NCI-H2171 (cell line): ENCODE measurements at regions not wholly inside any gene's neighbourhood (a gene's known extent, or its start where the extent isn't known, plus 50 kb on each side); places are given as distances from the start of the nearest gene placed in this dataset.
"Not testable (repeated sequence)": the region's sequence is repeated elsewhere in the genome, so short reads cannot be mapped to it uniquely, and the experiment has no call there.

ENCODE experiments used
- DNase-seq: peaks from one replicate; lab custom pipeline; 2025; lab: John Stamatoyannopoulos, UW

DNA sequence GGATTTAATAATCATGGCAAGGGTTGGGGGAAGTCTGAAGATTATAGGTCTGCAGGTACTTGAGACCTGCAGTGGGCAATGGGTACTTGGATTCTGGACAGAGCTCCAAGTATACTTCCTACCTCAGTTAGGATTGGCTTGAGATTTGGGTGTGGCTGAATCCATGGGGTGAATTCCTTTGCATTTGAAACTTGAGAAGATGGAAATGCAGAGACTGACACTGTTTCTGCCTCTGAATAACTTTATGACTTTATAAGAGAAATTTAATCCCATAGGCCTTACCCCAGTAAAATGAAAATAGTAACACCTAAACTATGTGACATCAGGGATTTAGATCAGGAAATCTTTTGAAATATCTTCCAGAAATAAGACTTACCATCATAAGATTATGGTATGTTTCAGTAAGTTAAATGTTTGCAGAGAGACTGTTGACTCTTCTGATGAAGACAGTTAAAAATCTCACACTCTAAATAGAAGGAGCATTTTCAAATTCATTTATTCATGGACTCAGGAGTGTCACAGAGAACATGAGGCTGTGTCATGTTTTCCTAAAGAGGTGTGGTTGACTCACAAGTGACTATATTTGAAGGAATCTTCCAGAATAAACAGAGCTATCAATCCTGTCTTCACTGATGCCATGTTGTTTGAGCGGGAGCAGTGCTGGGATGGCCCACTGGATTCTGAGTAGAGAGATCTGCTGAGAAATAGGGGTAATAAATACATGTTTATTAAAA lies 513.5 kb upstream of the NR3C2 start:
- DNase-seq: no peak

DNA sequence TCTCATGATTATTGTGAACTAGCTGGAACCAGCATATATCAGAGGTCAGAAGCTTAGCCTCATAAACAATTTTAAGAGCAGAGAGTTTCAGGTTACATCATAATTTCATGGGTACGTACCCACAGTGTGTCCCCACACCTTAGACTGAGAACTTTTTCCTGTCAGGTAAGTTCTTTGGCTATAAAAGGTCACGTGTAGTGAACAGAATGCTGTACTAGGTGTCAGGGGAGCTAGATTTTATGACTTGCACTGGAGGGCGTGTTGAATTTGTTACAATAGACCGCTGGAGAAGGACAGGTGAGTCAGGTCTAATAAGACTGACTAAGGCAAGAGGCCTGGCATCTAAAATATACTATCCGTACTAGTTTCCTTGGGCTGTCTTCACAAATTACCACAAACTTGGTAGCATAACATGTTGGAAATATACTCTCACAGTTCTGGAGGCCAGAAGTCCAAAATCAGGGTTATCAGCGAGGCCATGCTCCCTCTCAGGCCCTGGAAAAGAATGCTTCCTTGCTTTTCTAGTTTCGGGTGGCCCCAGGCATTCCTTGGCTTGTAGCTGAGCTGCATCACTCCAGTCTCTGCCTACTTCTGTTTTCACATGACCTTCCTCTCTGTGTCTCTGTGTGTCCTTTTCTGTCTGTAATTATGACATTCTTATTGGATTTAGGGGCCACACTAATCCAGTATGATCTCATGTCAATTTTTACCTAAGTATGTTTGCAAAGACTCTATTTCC lies 512.0 kb upstream of the NR3C2 start:
- DNase-seq: no peak

DNA sequence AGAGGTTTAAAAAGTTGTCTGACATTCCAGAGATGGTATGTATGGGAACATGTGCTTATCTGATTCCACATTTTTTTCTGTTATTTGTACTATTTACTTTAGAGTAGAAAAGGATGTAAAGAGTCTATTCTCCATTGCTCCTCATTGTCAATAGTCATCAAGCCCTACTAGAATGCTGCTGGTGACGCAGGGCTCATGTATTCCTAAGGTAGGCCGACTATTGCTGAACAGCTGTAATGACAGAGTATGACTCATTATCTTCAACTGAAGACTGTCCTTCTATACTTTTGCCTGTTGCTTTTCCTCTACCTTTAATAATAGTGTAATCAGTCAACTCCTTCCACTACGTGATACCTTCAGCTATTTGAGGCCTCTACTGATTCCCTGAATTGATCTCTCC lies 509.1 kb upstream of the NR3C2 start:
- DNase-seq: no peak

DNA sequence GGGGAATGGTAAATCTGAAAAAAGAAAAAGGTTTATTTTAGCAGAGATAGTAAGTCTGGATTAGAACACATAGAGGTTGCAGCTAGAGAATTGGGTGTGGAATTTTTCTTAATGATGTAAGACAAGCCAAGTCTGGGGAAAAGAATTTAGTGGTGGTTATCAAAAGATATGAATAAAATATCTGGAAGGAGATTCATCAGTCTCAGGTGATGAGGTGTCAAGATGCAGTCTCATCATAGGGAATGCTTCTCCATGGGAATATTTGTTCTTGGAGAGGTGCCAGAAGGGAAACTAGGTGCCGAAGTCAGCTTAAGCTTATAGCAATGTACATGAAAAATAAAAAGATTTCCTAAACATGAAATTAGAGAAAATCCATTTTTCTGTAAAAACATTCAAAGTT lies 504.1 kb upstream of the NR3C2 start:
- no peak for DNase-seq

DNA sequence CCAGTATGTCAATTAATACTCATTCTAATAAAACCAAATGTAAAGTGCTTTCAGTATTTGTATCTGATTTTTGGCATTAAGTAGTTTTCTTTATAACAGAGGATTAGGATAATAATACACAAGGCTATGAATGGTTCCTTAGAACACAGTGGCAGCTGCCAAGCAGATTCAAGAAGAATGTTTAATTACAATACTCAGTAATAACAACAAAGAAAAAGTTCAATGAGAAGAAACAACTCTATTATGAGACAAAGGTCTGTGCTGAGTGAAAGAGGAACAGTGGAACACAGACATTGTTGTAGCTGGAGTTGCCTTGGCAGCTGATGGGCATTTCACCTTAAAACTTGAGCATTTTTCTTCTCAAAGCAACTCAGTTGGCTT lies 502.6 kb upstream of the NR3C2 start:
- no peak for DNase-seq

DNA sequence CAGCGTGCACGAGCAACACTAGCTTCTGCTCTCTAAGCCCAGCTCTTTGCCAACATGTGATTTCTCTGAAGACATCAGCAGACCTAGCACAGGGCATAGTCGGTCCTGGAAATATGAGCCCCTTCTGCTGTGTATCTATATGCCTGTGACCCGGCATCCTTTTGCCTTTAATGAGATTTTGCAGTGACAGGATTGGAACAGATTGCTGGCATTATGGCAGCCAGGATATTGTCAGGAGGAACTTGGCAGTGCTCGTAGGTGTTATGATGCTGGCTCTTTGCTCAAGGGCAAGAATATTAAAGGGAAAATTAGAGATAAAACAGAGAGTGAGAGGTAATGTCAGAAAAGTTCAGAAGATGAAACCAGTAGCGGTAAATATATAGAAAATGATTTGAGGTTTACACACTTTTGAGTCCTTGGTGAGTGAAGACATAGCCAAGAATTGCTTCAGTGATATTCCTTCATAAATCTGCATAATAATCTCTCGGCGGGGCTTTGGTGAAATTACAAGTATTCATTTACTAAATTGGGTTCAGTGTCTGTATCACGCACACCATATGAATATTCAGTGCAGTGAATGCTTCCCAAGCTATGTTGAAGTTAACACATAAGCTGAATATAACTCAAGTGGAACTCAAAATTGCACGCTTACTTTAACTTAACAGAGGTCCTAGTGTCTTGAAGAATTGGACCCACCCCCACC lies 502.1 kb upstream of the NR3C2 start:
- no peak for DNase-seq

DNA sequence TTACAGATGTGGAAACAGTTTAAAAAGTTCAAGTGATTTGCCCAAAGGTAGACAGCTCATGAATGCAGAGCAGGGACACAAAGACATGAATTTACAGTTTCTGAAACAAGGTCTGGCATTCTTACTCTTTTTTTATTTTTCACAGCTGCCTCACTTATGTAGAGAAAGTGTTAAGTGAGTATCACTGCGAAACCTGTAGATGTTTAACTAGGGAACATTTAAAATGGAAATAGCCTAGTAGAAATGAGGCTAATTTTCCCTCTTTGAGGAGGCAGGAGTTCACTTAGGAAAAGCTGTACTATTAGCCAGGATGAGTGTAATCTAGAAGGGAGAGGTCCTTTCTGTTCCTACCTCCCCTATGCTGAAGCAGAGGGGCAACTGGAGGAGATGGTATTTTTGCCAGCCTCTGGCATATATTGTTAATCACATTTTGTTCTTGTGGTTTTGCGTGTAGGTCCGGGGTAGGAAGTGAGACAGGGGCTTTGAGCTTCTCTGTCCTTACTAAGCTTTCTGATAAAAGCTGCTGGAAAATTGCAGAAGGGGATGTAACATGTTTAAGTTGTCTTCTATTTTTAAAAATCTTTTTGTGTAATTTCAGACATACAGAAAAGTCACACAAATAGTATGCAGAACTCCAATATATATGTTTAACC lies 492.8 kb upstream of the NR3C2 start:
- DNase-seq: no peak

DNA sequence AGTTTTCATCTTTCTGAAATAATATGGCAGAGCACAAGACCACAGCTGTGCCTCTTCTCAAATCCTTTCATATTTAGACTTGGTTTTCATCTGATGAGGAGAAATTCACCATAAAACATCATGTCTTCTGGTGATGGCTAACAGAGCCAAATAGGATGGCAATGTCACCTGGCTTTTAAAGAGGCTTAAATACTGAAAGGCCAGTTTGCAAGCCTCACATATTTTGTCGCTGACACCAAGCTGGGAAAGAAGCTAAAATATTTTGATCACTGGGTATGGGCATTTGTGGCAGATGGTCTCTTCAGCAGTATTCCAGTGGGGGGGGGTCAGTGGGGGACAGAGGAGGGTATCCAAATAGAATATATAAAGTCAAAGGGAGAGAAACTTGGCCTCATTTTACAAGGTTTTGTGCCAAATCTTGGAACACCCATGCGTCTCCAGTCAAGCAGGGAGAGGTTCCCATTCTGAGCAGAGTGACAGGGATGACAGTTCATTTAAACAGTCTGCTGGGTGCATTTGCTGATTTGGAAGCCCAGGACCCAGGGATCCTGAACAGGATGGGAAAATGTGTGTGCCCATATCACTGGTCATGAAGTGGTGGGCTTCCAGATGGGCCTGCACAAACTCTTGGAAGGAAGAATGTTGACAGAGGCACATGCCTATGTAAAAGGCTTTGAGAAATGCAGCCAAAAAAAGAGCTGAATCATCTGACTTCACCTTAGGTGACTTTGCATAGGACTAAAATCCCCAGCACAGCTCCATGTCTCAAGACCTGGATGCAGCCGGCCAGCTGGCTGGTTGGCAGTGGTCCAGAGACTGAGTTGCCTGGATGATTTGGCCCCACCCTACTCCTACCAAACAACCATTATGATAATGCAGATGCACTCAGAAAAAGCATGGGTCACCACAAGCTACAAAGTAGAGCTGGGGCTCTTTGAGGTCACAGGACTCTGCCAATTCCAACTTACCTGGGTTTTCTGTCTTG lies 484.4 kb upstream of the NR3C2 start:
- peak; percentile 1 for DNase-seq

DNA sequence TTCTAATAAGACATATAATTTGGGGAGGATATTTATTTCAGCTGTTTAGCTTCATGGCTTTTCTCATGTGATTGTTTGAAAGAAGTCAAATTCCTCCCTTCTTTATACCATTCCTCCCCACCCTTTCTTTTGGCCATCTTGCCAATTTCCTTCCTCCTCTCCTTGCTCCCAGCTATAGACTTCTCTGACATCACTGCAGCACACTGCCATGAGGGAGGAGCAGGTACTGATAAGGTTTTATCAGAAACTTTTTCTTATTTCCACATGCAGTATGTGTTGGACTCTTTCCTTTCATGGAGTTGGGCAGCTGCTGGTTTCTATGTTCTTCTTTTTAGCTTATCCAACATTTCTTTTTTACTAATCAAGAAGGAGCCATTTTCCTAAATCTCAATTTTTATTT lies 481.7 kb upstream of the NR3C2 start:
- no peak for DNase-seq

DNA sequence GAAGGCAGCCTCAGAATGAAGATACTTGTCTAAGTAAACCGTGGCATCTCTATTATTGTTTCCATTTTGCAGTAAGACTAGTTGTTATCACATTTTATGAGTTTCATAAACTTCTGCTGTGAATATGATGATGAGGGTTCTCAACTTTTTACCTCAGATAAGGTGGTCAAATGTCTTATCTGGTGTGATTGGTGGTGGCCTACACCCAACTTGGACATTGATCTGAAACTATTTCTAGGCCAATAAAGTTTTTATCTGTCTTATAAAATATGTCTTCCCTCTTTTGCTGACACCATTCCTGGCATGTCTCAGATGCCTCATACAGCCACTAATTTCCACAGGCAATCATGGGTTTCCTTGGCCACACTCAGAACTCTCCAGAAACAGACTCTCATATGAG lies 480.3 kb upstream of the NR3C2 start:
- DNase-seq: no peak

DNA sequence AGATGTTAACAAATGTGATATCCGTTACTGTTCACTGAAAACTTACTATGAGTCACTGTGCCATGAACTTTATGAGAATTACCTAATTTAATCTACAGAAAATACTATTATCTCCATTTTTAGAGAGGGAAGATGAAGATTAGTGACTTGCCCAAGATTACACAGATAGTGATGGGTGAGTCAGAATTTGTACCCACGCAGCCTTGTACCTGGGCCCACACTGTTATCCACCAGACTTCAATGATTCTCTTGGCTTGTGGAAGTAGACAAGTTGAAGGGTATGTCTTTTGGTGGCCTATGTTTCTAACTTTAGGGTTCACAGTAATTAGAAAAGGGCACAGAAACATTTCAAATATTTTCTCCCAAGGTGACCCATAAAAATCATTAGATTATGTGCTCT lies 472.5 kb upstream of the NR3C2 start:
- DNase-seq: no peak

DNA sequence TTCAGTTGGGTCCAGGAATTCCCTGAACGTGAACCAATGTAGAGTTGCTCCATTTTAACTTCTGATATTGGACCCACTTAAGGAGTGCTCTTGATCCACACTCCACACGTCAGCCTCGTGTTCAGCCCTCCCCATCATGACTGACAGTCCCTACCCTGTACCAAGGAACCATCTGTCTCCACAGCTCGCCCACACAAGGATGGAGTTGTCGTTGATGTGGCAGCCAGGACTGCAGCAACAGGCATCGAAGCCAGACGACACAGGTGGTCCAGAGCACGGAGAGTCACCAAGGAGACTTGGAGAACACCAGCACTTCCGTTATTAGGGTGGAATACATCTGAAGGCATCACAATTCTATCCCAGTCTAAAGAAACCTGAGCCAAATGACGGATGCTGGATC lies 472.1 kb upstream of the NR3C2 start:
- DNase-seq: no peak

DNA sequence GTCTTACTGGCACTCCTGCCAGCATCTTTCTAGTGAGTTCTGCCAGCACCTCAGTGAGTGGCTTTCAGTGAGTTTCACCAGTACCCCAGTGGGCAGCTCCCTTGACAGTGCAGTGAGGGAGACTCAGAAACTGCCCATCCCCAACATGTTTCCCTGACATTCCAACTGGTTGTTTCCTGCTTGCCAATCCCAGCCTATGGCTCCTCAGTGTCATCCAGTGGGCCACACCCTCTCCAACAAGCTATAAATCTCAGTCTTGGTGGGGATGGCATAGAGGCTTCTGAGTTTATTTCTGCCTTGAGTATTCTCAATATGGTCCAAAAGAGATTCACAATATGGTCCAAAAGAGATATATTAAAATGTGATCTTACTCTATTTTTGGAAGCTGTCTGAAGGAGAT lies 461.2 kb upstream of the NR3C2 start:
- no peak for DNase-seq

DNA sequence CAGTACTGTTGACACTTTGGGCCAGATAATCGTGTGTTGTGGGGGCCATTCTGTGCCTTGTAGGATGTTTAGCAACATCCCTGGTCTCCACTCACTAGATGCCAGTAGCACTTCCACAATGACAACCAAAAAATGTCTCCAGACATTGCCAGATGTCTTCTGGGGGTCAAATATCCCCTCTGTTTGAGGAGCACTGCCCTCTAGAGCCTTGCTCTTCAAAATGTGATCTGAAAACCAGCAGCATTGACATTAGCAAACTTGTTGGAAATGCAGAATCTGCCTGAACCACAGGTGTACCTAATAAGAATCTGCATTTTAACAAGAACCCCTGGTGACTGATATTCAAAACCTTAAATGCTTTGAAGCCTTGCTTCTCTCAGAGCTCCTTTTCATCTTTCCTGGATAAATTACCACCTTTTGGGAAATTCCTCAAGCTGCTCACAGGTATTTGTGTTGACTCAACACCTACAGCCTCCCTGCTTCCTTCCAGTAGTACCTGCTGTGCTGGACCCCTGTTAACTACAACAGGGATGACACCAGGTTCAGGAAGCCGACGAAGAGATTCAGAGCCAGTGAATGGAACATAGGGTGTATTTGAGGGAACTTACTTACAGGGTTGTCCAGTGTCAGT lies 459.0 kb upstream of the NR3C2 start:
- no peak for DNase-seq

DNA sequence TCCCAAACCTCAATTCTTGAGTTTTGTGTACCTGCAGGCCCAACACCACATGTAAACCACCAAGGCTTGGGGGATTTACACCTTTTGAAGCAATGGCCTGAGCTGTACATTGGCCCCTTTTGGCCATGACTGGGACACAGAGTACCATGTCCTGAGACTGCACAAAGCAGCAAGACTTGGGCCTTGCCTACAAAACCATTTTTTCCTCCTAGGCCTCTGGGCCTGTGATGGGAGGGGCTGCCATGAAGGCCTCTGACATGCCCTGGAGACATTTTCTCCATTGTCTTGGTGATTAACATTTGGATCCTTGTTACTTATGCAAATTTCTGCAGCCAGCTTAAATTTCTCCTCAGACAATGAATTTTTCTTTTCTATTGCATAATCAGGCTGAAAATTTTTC lies 455.9 kb upstream of the NR3C2 start:
- not testable (repeated sequence) for DNase-seq

DNA sequence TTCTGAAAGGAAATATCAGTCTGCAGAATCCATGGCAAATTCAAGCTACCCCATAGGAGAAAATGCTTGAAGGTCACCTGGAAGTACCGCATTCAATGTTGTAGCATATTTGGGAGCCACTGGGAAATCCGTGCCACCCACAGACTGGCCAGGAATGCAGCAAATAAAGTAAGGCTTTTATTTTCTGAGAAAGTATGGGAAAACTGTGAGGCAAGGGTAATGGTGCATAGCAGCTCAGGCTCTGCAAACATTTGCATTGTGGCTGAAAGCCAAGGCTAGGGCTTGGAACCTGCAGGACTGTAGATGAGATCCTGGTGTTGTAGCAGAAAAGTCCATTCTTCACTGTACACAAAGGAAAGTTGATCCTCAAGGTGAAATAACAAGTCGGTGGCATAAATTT lies 450.9 kb upstream of the NR3C2 start:
- DNase-seq: no peak

DNA sequence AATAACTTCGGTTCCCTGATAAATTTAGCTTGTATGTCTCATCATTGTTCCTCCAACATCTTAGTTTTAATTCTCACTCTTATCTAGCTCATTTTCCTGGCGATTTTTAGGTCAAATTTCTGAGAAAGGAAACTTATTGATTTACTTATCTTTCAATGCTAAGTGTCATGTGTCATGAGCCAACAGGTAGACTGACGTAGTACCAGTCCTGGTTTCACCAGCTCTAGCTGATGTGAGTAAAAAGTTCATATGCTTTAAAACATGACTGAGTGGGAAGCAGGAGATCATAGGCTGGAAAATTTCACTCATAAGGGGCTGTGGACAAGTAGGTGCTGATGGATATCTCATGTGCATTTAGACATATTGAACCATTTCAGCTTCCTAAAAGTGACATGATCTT lies 441.7 kb upstream of the NR3C2 start:
- no peak for DNase-seq

DNA sequence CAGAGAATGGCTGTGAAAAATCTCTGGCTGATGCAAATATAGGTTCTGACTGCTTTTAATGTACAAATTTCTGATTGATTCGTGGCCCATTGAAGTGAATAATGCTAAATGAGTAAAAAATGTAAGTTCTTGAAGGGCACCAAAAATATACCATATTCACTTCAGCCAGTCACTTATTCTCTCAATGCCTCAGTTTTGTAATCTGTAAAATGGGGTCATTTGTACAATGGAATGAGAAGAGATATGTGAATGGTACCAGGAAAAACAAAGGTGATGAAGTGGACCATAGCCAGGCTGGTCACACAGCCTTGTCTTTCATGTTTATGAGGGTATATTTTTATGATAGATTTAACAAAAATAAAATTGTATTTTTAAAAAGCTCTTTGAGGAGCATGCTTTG lies 441.2 kb upstream of the NR3C2 start:
- no peak for DNase-seq

DNA sequence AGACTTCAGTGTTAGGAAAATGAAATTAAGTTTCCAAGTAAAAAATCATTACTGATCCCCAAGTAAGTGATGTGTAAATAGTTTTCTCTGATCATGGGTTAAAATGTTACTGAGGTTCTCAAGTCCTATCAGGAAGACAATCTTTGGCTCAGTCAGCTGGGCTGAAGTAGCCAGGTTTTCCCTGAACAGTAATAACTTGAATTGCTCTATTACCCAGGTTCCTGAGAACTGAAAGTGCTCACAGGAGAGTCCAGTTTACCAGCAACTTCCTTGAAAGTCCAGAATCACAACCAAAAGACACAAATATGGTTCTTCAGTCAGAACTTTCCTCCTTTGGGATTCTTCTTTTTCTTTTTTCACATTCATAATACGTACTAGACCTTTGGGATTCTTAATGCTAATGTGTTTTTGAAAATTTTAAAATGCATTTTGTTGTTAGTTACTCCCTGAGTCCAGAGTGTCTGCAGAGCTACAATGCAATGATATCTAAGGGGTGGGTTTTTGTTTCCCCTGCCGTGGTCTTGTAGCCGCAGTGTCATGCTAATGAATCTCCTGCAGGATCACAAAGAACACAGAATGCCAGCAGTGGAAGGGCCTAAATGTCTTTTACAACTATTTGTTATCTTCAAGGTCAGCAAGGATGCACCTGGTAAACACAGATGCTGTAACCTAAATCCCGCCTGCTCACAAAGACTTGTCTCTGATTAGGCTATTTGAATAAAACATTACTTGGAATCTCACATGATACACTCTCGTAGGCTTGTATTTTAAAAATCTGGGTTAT lies 439.8 kb upstream of the NR3C2 start:
- DNase-seq: no peak

DNA sequence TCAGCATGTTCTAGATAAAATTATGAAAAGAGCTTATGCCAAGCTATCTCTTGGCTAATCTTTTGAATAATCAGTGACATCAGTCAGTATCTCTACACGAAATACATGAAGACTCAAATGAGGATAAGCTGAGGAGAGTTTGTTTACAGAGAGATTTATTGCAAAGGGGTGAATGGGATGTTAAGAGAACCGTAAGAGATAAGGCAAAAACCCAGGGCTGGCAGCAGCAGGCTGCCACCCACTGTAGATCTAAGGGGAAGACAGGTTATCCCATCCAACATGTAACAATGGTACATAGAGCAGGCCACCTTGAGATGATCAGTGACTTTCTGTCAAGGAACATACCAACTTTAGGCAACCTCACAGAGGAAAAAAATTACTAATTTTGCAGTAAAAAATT lies 432.1 kb upstream of the NR3C2 start:
- no peak for DNase-seq
